H1 (cell line): ENCODE measurements at regions not wholly inside any gene's neighbourhood (a gene's known extent, or its start where the extent isn't known, plus 50 kb on each side); places are given as distances from the start of the nearest gene placed in this dataset.

ENCODE experiments used
- CTCF ChIA-PET: fragments of 300-600 bp; sonication (Branson Sonifier 250); formaldehyde crosslinking; loops from one replicate; lab custom pipeline; 2021; ENCODE audit not compliant: partially characterized antibody; lab: Charles Lee
- POLR2A ChIA-PET: fragments of 300-600 bp; sonication (Branson Sonifier 250); formaldehyde crosslinking; loops from one replicate; lab custom pipeline; 2021; ENCODE audit warnings: inconsistent platforms; ENCODE audit not compliant: partially characterized antibody; lab: Charles Lee
- DNase-seq, 2 experiments: peaks; one replicate each; pipeline versions ENCODE4 v3.0.0 to v3.0.0-alpha.2; 2010 to 2022; ENCODE audit warnings: low spot score in 2 of 2, low read depth in 1 of 2, mixed read lengths in 1 of 2
- FAIRE-seq: peaks from 2 replicates; lab custom pipeline; 2011; peaks lifted over from hg19 to GRCh38; lab: Jason Lieb, UNC
- H2AFZ ChIP-seq: 2 replicates; pipeline ENCODE4 v1.8.1; 2012; ENCODE audit warnings: low read length, inconsistent platforms
- H2AK5ac ChIP-seq: 2 replicates; pipeline ENCODE4 v1.6.1; 2013; ENCODE audit warnings: low read depth, low read length
- H2BK120ac ChIP-seq: replicated peaks from 2 replicates; pipeline ENCODE3; 2013; ENCODE audit warnings: low read depth, low read length, inconsistent platforms
- H2BK12ac ChIP-seq: 2 replicates; pipeline ENCODE4 v1.6.1; 2013; ENCODE audit warnings: low read depth, low read length
- H2BK15ac ChIP-seq: 2 replicates; pipeline ENCODE4 v1.6.1; 2013; ENCODE audit warnings: low read length
- H2BK20ac ChIP-seq: 2 replicates; pipeline ENCODE4 v1.6.1; 2013; ENCODE audit warnings: low read length
- H2BK5ac ChIP-seq: 2 replicates; pipeline ENCODE4 v1.6.1; 2013; ENCODE audit warnings: low read depth, low read length
- H3K14ac ChIP-seq: 2 replicates; pipeline ENCODE4 v1.6.1; 2013; ENCODE audit warnings: inconsistent platforms; ENCODE audit not compliant: insufficient read length
- H3K18ac ChIP-seq: 2 replicates; pipeline ENCODE4 v1.6.1; 2013; ENCODE audit warnings: low read length; ENCODE audit errors: extremely low read depth
- H3K23ac ChIP-seq: 2 replicates; pipeline ENCODE4 v1.6.1; 2013; ENCODE audit warnings: inconsistent platforms; ENCODE audit not compliant: insufficient read length
- H3K23me2 ChIP-seq: 2 replicates; pipeline ENCODE4 v1.6.1; 2013; ENCODE audit warnings: low read depth, low read length
- H3K27ac ChIP-seq: 2 replicates; pipeline ENCODE4 v1.6.1; 2011; ENCODE audit warnings: low read depth, low read length, inconsistent platforms
- H3K27me3 ChIP-seq, 4 experiments: replicated peaks in 1 of 4; 1 replicate in 1 of 4; 2 replicates in 3 of 4; pipeline versions ENCODE4 v1.6.1 to v1.8.1; 2011 to 2013; ENCODE audit warnings: low read length in 3 of 4, mild to moderate bottlenecking in 3 of 4, inconsistent platforms in 2 of 4, mixed read lengths in 2 of 4, moderate library complexity in 1 of 4; ENCODE audit not compliant: control insufficient read depth in 3 of 4, insufficient read depth in 3 of 4; ENCODE audit errors: extremely low read depth in 1 of 4
- H3K36me3 ChIP-seq, 4 experiments: 2 replicates each; pipeline versions ENCODE4 v1.6.1 to v1.8.1; 2011 to 2013; ENCODE audit warnings: mild to moderate bottlenecking in 4 of 4, low read length in 3 of 4, moderate library complexity in 2 of 4, control low read depth in 1 of 4, inconsistent platforms in 1 of 4; ENCODE audit not compliant: insufficient read depth in 4 of 4, control insufficient read depth in 2 of 4
- H3K4ac ChIP-seq: replicated peaks from 2 replicates; pipeline ENCODE3; 2013; ENCODE audit warnings: low read length, low read depth, mixed read lengths, inconsistent platforms; ENCODE audit not compliant: insufficient read length
- H3K4me1 ChIP-seq, 4 experiments: replicated peaks in 1 of 4; 1 replicate in 1 of 4; 2 replicates in 3 of 4; pipeline versions ENCODE4 v1.6.1 to v1.8.1; 2011 to 2013; ENCODE audit warnings: low read length in 3 of 4, inconsistent platforms in 2 of 4, mixed read lengths in 1 of 4; ENCODE audit not compliant: insufficient read depth in 4 of 4, control insufficient read depth in 3 of 4
- H3K4me2 ChIP-seq, 2 experiments: 2 replicates each; pipeline versions ENCODE4 v1.6.1 to v1.8.1; 2011 to 2013; ENCODE audit warnings: low read depth in 2 of 2, low read length in 2 of 2, control low read depth in 1 of 2, inconsistent platforms in 1 of 2, mild to moderate bottlenecking in 1 of 2; ENCODE audit not compliant: insufficient read depth in 1 of 2
- H3K4me3 ChIP-seq, 4 experiments: fragments of 200-600, 300-600 bp in 1 of 4; sonication (generic), shearing (Covaris generic), sonication (Bioruptor Twin) in 1 of 4; 2 replicates each; pipeline versions ENCODE4 v1.5.1 to v1.8.1; 2011 to 2016; ENCODE audit warnings: low read length in 4 of 4, low read depth in 3 of 4, control low read depth in 2 of 4, inconsistent platforms in 2 of 4, mild to moderate bottlenecking in 2 of 4, mixed read lengths in 1 of 4, moderate library complexity in 1 of 4; ENCODE audit not compliant: insufficient read depth in 2 of 4; ENCODE audit errors: extremely low read depth in 1 of 4
- H3K56ac ChIP-seq: replicated peaks from 2 replicates; pipeline ENCODE3; 2013; ENCODE audit warnings: low read depth, mild to moderate bottlenecking, mixed read lengths, low read length, inconsistent platforms; ENCODE audit not compliant: insufficient read length
- H3K79me1 ChIP-seq: 2 replicates; pipeline ENCODE4 v1.6.1; 2013; ENCODE audit warnings: low read depth, low read length, control low read depth
- H3K79me2 ChIP-seq, 2 experiments: 2 replicates each; pipeline versions ENCODE4 v1.6.1 to v1.8.1; 2012 to 2013; ENCODE audit warnings: low read length in 2 of 2, mild to moderate bottlenecking in 2 of 2, inconsistent platforms in 1 of 2; ENCODE audit not compliant: insufficient read depth in 2 of 2, control insufficient read depth in 1 of 2
- H3K9ac ChIP-seq, 4 experiments: replicated peaks in 1 of 4; 1 replicate in 1 of 4; 2 replicates in 3 of 4; pipeline versions ENCODE4 v1.6.1 to v1.8.1; 2011 to 2013; ENCODE audit warnings: low read depth in 3 of 4, low read length in 3 of 4, control low read depth in 2 of 4, mild to moderate bottlenecking in 2 of 4, moderate library complexity in 2 of 4, inconsistent platforms in 1 of 4; ENCODE audit errors: extremely low read depth in 1 of 4
- H3K9me3 ChIP-seq, 2 experiments: 2 replicates each; pipeline versions ENCODE4 v1.6.1 to v1.8.1; 2012 to 2013; ENCODE audit warnings: mild to moderate bottlenecking in 2 of 2, moderate library complexity in 2 of 2, control low read depth in 1 of 2, inconsistent platforms in 1 of 2, low read depth in 1 of 2, low read length in 1 of 2, mixed read lengths in 1 of 2; ENCODE audit not compliant: insufficient read depth in 2 of 2
- H4K20me1 ChIP-seq, 2 experiments: replicated peaks in 1 of 2; 2 replicates each; pipeline versions ENCODE3 to v1.8.1; 2011 to 2013; ENCODE audit warnings: inconsistent platforms in 2 of 2, low read length in 2 of 2, mild to moderate bottlenecking in 1 of 2; ENCODE audit not compliant: insufficient read depth in 2 of 2, control insufficient read depth in 1 of 2
- H4K5ac ChIP-seq: 2 replicates; pipeline ENCODE4 v1.6.1; 2013; ENCODE audit warnings: low read length, low read depth, mixed read lengths, inconsistent platforms; ENCODE audit not compliant: insufficient read length
- H4K8ac ChIP-seq: 2 replicates; pipeline ENCODE4 v1.8.0; 2013; ENCODE audit warnings: mild to moderate bottlenecking, moderate library complexity, low read length, inconsistent platforms; ENCODE audit not compliant: insufficient read depth; ENCODE audit errors: extremely low read depth
- H4K91ac ChIP-seq: replicated peaks from 2 replicates; pipeline ENCODE3; 2013; ENCODE audit warnings: low read length, mixed read lengths, inconsistent platforms; ENCODE audit not compliant: insufficient read length
- BCL11A ChIP-seq, 2 experiments: IDR thresholded peaks; one replicate each; pipeline ENCODE4 v1.6.1; 2011; ENCODE audit warnings: low read depth in 2 of 2, low read length in 2 of 2, mild to moderate bottlenecking in 2 of 2
- CEBPB ChIP-seq: IDR thresholded peaks from 2 replicates; pipeline ENCODE4 v1.6.1; 2012; ENCODE audit warnings: low read depth, low read length
- EZH2 ChIP-seq: fragments of 200-600 bp; sonication (generic); IDR thresholded peaks from 2 replicates; pipeline ENCODE4 v1.7.1; 2012; ENCODE audit warnings: low read depth, mild to moderate bottlenecking, moderate library complexity, low read length, inconsistent platforms; ENCODE audit not compliant: severe bottlenecking
- GABPA ChIP-seq: IDR thresholded peaks from 2 replicates; pipeline ENCODE4 v1.6.1; 2011; ENCODE audit warnings: mild to moderate bottlenecking, low read length, moderate library complexity, borderline replicate concordance; ENCODE audit not compliant: insufficient read depth
- KDM5A ChIP-seq: fragments of 200-600 bp; IDR thresholded peaks from 2 replicates; pipeline ENCODE4 v1.7.1; 2012; ENCODE audit warnings: mild to moderate bottlenecking, low read length, inconsistent platforms, mixed read lengths
- RFX5 ChIP-seq: IDR thresholded peaks from 2 replicates; pipeline ENCODE4 v1.6.1; 2011; ENCODE audit warnings: low read depth, low read length, improper control_type of control experiment, borderline replicate concordance
- RXRA ChIP-seq: IDR thresholded peaks from 2 replicates; pipeline ENCODE4 v1.6.1; 2011; ENCODE audit warnings: low read depth, mild to moderate bottlenecking, low read length, moderate library complexity; ENCODE audit not compliant: insufficient read depth
- SP4 ChIP-seq: IDR thresholded peaks from 2 replicates; pipeline ENCODE4 v1.6.1; 2012; ENCODE audit warnings: low read length, inconsistent platforms
- WGBS, 2 experiments: shearing (Covaris generic) in 1 of 2; methylation state at CpG; one replicate each; pipeline versions ENCODE4 v1.1.6 to v1.1.7; 2013 to 2015; ENCODE audit warnings: low lambda C conversion rate in 2 of 2, mixed read lengths in 2 of 2, inconsistent platforms in 1 of 2, low coverage in 1 of 2, missing lambda C conversion rate in 1 of 2; ENCODE audit not compliant: insufficient replicate concordance in 2 of 2, insufficient coverage in 1 of 2, insufficient read length in 1 of 2; ENCODE audit errors: extremely low coverage in 1 of 2, missing lambda C conversion rate in 1 of 2; 5-methylcytosine and 5-hydroxymethylcytosine counted together
- TF ChIP-seq, protein P1 (sequence below): IDR thresholded peaks from 2 replicates; pipeline ENCODE4 v1.6.1; 2012; ENCODE audit warnings: low read length, inconsistent platforms

- no peak overlapping the region for H4K91ac ChIP-seq
- DNase-seq (no peak), FAIRE-seq (no peak)
- no peak overlapping the region for H3K27ac ChIP-seq
- no peak overlapping the region for H2BK15ac ChIP-seq
- TF ChIP-seq SP4 (no peak), EZH2 (no peak), RFX5 (no peak), KDM5A (no peak), RXRA (no peak), GABPA (no peak), BCL11A (IDR thresholded peaks at IDR 0.05; ENCODE audit: low read depth in 2 of 2, low read length in 2 of 2) (no peak), CEBPB (no peak)
- TF ChIP-seq, protein P1, sequence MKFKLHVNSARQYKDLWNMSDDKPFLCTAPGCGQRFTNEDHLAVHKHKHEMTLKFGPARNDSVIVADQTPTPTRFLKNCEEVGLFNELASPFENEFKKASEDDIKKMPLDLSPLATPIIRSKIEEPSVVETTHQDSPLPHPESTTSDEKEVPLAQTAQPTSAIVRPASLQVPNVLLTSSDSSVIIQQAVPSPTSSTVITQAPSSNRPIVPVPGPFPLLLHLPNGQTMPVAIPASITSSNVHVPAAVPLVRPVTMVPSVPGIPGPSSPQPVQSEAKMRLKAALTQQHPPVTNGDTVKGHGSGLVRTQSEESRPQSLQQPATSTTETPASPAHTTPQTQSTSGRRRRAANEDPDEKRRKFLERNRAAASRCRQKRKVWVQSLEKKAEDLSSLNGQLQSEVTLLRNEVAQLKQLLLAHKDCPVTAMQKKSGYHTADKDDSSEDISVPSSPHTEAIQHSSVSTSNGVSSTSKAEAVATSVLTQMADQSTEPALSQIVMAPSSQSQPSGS = no peak
- no peaks in the 10 kb centered on the region for H3K79me1 ChIP-seq
- H3K4ac ChIP-seq = no peak overlapping the region
- no peak overlapping the region for H3K23ac ChIP-seq
- ChIA-PET POLR2A (no interaction called here), CTCF (no interaction called here)
- H4K20me1 ChIP-seq = no peaks in the 10 kb centered on the region
- H3K9me3 ChIP-seq = no peaks in the 10 kb centered on the region
- H3K18ac ChIP-seq = no peak overlapping the region
- no peak overlapping the region for H3K14ac ChIP-seq
- H3K56ac ChIP-seq = no peak overlapping the region
- H2BK12ac ChIP-seq = no peak overlapping the region
- no peak overlapping the region for H2BK20ac ChIP-seq
- no peak overlapping the region for H2AK5ac ChIP-seq
- H3K27me3 ChIP-seq = no peaks in the 10 kb centered on the region
- no peak overlapping the region for H2AFZ ChIP-seq
- H3K4me1 ChIP-seq = no peaks in the 10 kb centered on the region
- no peak overlapping the region for H2BK120ac ChIP-seq
- no peaks in the 10 kb centered on the region for H3K23me2 ChIP-seq
- H2BK5ac ChIP-seq = no peak overlapping the region
- no peaks in the 10 kb centered on the region for H3K79me2 ChIP-seq
- H3K4me3 ChIP-seq = no peak overlapping the region
- H4K5ac ChIP-seq = no peak overlapping the region
- H3K9ac ChIP-seq = no peak overlapping the region
- no peaks in the 10 kb centered on the region for H3K36me3 ChIP-seq
- WGBS, 2 experiments = 46% methylated on average over 1 of the region's 1 CpG; no CpG with 5 or more reads in 1 of the 2 experiments
- H3K4me2 ChIP-seq = no peak overlapping the region
- no peak overlapping the region for H4K8ac ChIP-seq
Measured at GRCh38 chr1:213618094-213618493, 369.7 kb upstream of the PROX1 start.
